Epithelial cell of prostate (primary cell): ENCODE measurements at regions not wholly inside any gene's neighbourhood (a gene's known extent, or its start where the extent isn't known, plus 50 kb on each side); places are given as distances from the start of the nearest gene placed in this dataset.
A peak's percentile ranks its signal among the peaks of the same experiment; 100 is the strongest.

Source experiments
- DNase-seq: peaks from one replicate; pipeline ENCODE4 v3.0.0-alpha.2; 2011; ENCODE audit warnings: low read depth, low spot score
- H3K27ac ChIP-seq: fragments of 450-650 bp; 2 replicates; pipeline ENCODE4 v1.5.1; 2017; ENCODE audit warnings: mild to moderate bottlenecking

GRCh38 chr21:41655259-41655658 is 111.6 kb downstream of the RIPK4 start:
- no peak overlapping the region for H3K27ac ChIP-seq
- no peak for DNase-seq

- no peak for DNase-seq
- H3K27ac ChIP-seq = peak overlapping the region; percentile 28
Observed at GRCh38 chr21:41653954-41654491, 112.8 kb downstream of the RIPK4 start.

DNA sequence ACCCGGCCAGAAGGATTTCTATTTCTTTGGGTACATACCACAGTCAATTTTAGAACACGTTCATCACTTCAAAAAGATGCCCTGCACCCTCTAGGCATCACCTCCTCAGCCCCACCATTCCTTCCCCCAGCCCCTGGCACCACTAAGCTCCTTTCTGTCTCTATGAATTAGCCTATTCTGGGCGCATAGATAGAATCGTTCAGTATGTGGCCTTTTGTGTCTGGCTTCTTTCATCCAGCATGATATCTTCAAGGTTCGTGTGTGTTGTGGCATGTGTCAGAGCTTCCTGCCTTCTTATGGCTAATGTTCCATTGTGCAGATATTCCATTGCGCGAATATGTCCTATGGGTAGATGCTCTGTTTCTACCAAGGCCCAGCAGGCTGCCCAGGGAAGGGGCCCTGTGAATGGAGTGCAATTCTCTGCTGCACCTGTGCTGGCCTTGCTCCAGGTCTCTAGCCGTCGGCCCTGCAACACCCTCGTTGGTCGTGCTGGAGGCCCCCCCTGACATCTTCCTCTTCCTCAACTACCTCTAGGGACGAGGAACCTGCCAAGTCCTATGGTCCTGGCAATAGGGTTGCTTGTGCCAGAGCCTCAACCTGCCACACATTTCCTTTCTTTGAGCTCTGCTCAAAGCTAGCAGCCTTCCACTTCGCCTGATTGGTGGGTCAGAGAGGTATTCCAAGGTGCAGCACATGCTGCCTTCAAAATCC is 113.5 kb downstream of the RIPK4 start:
- DNase-seq = no peak

GRCh38 chr21:41651830-41652229 is 115.0 kb downstream of the RIPK4 start:
- H3K27ac ChIP-seq = peak overlapping the region; percentile 17
- DNase-seq = no peak

More for the DNA sequence above, 113.5 kb downstream of the RIPK4 start:
- peak overlapping the region; percentile 28 for H3K27ac ChIP-seq

GRCh38 chr21:41651406-41651805 is 115.4 kb downstream of the RIPK4 start:
- H3K27ac ChIP-seq = peak overlapping the region; percentile 17
- DNase-seq = no peak

GRCh38 chr21:41650526-41651145 is 116.2 kb downstream of the RIPK4 start:
- no peak overlapping the region for H3K27ac ChIP-seq
- DNase-seq = no peak

DNA sequence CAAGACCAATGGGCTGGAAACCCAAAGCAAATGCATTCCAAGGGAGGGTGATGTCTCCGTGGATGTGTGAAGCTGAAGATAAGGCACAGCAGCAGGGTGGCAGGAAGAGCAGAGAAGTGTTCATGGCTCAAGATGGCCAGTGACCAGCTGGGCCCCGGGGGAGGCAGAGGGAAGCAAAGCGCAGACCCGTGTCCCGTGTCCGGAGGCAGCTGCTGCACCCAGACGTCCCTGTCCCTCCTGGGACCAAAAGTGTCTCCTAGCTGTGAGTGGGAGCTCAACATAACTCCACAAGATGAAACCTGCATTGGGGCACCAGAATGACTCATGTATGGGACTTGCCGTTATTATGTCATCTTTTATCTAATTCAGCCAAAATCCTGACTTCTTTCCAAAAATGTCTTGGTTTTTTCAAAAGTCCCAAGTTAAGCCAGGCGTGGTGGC is 118.2 kb downstream of the RIPK4 start:
- H3K27ac ChIP-seq = no peak overlapping the region
- DNase-seq = no peak

DNA sequence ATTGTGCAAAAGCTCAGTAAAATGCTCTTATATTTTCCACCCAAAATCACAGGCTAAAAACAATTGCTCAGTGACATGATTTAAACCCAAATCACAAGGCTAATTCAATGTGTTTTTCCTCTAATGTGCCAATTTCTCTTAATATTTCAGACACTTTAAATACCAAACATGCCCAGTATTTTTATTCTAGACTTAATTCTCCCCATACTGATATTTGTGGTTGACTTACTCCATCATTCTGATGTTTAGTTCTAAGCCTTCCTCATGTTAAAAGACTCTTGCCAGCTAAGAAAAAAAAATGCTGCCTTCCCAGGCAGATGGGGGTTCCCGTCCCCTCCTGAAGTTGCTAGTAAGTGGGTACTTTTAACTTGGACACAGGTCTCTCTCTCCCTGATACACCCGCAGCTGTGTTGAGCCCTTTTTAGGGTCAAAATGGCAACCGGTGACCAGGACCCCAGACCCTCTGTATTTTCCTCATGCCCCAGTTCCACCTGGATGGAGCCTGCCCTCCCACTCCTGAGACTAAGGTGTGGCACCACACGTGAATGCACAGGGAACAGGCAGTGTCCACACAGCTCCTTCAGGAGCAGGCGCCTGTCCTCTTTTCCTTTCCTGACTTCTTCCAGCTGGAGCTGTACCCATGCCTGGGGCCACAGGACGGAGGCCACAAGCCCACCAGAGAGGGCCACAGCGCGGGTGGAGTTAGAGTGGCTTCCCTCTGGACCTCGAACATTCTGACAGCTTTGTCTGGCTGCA is 118.9 kb downstream of the RIPK4 start:
- no peak overlapping the region for H3K27ac ChIP-seq
- DNase-seq = no peak

DNA sequence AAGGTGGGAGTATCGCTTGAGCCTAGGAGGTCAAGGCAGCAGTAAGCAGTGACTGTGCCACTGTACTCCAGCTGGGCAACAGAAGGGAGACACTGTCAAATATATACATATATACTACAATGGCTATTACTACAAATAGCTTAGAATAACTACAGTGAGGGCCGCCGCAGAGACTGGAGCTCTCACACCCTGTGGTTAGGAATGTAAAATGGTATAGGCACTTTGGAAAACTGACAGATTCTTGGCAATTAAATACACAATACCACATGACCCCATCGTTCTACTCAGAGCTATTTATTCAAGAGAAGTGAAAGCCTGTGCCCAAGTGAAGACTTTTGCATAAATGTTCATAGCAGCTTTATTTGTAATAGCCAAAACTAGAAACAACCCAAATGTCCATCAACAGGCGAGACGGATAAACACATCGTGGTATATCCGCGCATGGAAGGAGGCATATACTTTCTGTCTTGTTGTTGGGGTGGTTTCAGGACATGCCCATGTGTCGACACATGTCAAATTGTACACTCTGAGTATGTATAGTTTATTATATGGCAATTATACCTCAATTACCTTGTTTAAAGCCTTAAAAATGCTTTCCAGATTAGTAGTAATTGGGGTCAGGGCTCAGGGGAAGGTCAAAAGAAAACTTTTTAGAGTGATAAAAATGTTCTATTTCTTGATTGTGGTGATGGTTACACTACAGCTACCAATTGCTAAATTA is 123.4 kb downstream of the RIPK4 start:
- DNase-seq = no peak
- peak overlapping the region; percentile 92 for H3K27ac ChIP-seq

DNA sequence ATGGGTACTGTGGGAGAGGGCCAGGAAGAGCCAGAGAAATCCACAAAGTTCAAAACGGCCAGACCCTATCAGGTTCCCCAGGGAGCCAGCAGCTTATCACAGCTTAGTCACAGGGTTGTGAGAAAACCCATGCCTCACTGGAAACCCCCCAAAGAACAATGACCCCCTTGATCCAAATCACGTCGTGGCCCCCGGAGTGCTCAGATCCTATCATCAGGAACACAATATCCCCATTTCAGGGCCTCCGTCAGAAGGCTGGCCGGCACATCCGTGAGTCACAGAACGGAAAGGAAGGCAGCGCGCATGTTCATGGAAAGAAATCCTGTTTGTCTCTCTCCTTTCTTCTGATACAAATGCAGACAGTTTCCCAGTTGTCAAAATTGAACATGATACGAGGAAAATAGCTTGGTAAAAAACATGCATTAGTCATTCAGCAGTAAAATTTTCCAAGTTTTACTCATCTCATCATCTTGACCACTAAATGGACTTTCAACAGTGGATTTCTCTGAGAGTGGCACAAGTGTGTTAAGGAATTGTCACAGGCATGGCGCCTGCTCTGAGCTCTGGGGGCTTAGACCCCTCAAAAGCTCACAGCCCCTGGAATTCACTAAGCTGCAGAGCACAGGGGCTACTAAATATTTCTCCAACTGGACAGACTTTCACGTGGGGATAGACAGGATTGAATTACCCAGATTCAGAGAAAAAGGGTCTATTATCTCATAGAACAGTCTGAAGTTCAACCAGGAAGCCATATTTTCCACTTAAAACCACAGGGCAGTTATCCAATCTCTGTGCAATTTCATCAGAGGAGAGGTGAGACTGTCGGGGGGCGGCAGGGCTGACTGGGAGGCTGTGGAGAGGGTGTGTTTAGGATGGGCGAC is 124.8 kb downstream of the RIPK4 start:
- H3K27ac ChIP-seq = peak overlapping the region; percentile 92
- peak; percentile 73 for DNase-seq

GRCh38 chr21:41641510-41641815 is 125.4 kb downstream of the RIPK4 start:
- no peak for DNase-seq
- H3K27ac ChIP-seq = peak overlapping the region; percentile 92

DNA sequence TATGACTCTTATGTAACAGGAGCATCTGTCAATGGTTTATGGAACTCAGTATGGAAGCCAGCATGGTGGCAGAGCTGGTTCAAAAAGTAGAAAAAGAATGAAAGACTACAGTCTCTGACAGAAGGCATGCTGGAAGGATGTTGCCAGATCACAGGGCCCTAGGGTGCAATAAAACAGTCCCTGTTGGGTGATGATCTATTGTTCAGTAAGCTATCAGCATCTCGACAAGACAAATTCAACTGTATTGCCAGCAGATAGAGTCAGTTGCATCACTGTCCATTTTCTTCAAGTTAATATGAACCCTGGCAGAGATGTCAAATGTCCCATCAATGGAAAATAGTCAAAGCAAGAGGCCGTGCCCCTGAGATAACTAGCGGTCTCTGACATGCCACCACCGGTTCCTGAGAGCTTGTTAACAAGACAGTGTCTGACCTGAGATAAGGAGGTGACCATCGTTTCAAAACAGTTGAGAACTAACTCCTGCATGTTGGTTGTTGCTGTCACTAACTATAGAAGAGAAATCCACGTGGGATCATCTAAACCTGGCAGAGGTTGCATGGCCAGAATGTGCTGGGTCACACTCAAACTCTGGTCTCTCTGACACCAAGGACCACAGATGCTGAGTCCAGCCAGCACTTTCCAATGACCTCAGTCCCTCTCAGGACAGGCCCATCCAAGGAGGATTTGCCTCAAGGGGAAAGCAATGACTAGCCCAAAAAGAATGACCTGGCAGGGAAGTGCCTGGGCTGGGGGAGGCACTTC is 125.9 kb downstream of the RIPK4 start:
- H3K27ac ChIP-seq = peak overlapping the region; percentile 92
- no peak for DNase-seq

GRCh38 chr21:41639766-41640165 is 127.1 kb downstream of the RIPK4 start:
- DNase-seq = no peak
- H3K27ac ChIP-seq = no peak overlapping the region

DNA sequence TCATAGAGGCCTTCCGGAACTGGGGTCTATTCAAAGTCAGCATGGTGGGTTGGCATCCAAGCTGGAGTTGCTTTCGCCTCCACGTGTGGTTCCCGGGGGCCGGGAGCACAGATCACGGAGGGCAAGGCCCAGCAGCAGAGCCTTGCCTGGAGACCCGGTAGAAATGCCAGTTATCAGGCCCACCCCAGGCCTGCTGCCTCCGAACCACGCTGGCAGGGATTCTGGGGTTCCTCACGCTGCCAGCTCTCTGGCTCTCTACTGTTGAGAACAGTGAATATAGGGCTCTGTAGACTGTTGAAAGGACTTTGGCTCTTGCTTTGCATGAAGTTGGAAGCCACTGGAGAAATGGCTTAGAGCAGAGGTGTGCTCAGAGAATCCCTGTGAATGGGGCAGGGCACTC is 127.5 kb downstream of the RIPK4 start:
- DNase-seq = no peak
- H3K27ac ChIP-seq = no peak overlapping the region

GRCh38 chr21:41638201-41638790 is 128.6 kb downstream of the RIPK4 start:
- no peak for DNase-seq
- no peak overlapping the region for H3K27ac ChIP-seq

- no peak for DNase-seq
- no peak overlapping the region for H3K27ac ChIP-seq
Observed at GRCh38 chr21:41636636-41637630, 129.0 kb upstream of the TMPRSS2 start.

DNA sequence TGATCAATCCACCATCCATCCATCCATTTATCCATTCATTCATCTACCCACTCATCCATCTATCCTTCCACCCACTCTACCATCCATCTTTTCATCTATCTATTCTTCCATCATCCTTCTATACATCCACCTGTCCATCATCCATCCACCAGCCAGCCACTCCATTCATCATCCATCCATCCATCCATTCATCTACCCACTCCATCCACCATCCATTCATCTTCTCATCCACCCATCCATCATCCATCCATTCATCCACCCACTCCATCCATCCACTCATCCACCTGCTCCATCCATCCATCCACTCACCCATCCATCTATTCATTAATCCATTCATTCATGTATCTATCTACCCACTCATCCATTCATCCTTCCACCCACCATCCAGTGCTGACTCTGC is 127.9 kb upstream of the TMPRSS2 start:
- DNase-seq = no peak
- no peak overlapping the region for H3K27ac ChIP-seq
